ENCODE measurements at regions not wholly inside any gene's neighbourhood (a gene's known extent, or its start where the extent isn't known, plus 50 kb on each side); places are given as distances from the start of the nearest gene placed in this dataset.

GRCh38 chr10:33993917-33994316 lies 659.5 kb upstream of the NRP1 start:
- Histone ChIP-seq H3K4me1 (no peaks in the 10 kb centered on the region), H3K9me3 (no peaks in the 10 kb centered on the region), H3K4me3 (no peak overlapping the region), H3K27me3 (no peaks in the 10 kb centered on the region), H3K36me3 (no peaks in the 10 kb centered on the region), H3K27ac (no peak overlapping the region)
- no peak for DNase-seq
- TF ChIP-seq POLR2A (IDR thresholded peaks at IDR 0.05) (no peak), CTCF (IDR thresholded peaks at IDR 0.05) (no peak)
- 86 to 87% methylated on average over 5 of the region's 5 CpGs for WGBS, 2 donors
- intact Hi-C loops (cut with DNase I): no loop called here

GRCh38 chr10:33991924-33992323 lies 657.5 kb upstream of the NRP1 start:
- no peak for TF ChIP-seq CTCF (IDR thresholded peaks at IDR 0.05)
- no peak for TF ChIP-seq POLR2A (IDR thresholded peaks at IDR 0.05)
- H3K27me3 ChIP-seq: no peaks in the 10 kb centered on the region
- WGBS, 2 donors: 78 to 87% methylated on average over 3 of the region's 3 CpGs
- intact Hi-C loops (cut with DNase I): no loop called here
- no peak overlapping the region for H3K27ac ChIP-seq
- no peak for DNase-seq
- H3K36me3 ChIP-seq: no peaks in the 10 kb centered on the region
- H3K4me1 ChIP-seq: no peaks in the 10 kb centered on the region
- no peak overlapping the region for H3K4me3 ChIP-seq
- H3K9me3 ChIP-seq: no peaks in the 10 kb centered on the region

- intact Hi-C loops (cut with DNase I): no loop called here
- H3K36me3 ChIP-seq: no peaks in the 10 kb centered on the region
- H3K4me3 ChIP-seq: no peak overlapping the region
- TF ChIP-seq CTCF (IDR thresholded peaks at IDR 0.05): no peak
- TF ChIP-seq POLR2A (IDR thresholded peaks at IDR 0.05): no peak
- H3K4me1 ChIP-seq: no peaks in the 10 kb centered on the region
- no peaks in the 10 kb centered on the region for H3K9me3 ChIP-seq
- 83 to 84% methylated on average over 4 of the region's 4 CpGs for WGBS, 2 donors
- no peaks in the 10 kb centered on the region for H3K27me3 ChIP-seq
- H3K27ac ChIP-seq: no peak overlapping the region
- no peak for DNase-seq
Measured at GRCh38 chr10:33986515-33986914, 652.0 kb upstream of the NRP1 start.

- intact Hi-C loops (cut with DNase I): no loop called here
- Histone ChIP-seq H3K36me3 (no peaks in the 10 kb centered on the region), H3K9me3 (no peaks in the 10 kb centered on the region), H3K27me3 (no peaks in the 10 kb centered on the region), H3K27ac (no peak overlapping the region), H3K4me1 (no peaks in the 10 kb centered on the region), H3K4me3 (no peak overlapping the region)
- 66 to 77% methylated on average over 4 of the region's 4 CpGs for WGBS, 2 donors
- no peak for TF ChIP-seq POLR2A (IDR thresholded peaks at IDR 0.05)
- TF ChIP-seq CTCF (IDR thresholded peaks at IDR 0.05): no peak
- no peak for DNase-seq
Measured at GRCh38 chr10:33986016-33986415, 651.5 kb upstream of the NRP1 start.

GRCh38 chr10:33982995-33983394 lies 648.5 kb upstream of the NRP1 start:
- intact Hi-C loops (cut with DNase I): no loop called here
- 41 to 46% methylated on average over 3 of the region's 3 CpGs for WGBS, 2 donors
- no peaks in the 10 kb centered on the region for H3K9me3 ChIP-seq
- no peak overlapping the region for H3K27ac ChIP-seq
- no peak overlapping the region for H3K4me3 ChIP-seq
- no peak for DNase-seq
- no peaks in the 10 kb centered on the region for H3K36me3 ChIP-seq
- no peaks in the 10 kb centered on the region for H3K27me3 ChIP-seq
- H3K4me1 ChIP-seq: no peaks in the 10 kb centered on the region
- TF ChIP-seq CTCF (IDR thresholded peaks at IDR 0.05): no peak
- TF ChIP-seq POLR2A (IDR thresholded peaks at IDR 0.05): no peak
